K562 (cell line): ENCODE measurements at regions not wholly inside any gene's neighbourhood (a gene's known extent, or its start where the extent isn't known, plus 50 kb on each side); places are given as distances from the start of the nearest gene placed in this dataset.

ENCODE experiments used
- ATAC-seq: fragments of 200-7000 bp; cut with Tn5 transposase; 3 replicates; pipeline ENCODE4 v1.9.1; 2020; ENCODE audit warnings: moderate library complexity
- BruUV-seq: library from RNA; stranded (reverse); fragments of 400-500 nt; replicated peaks from 2 replicates; lab custom pipeline; 2021; lab: Mats Ljungman, UMichigan
- CTCF ChIA-PET: fragments of 300-600 bp; formaldehyde crosslinking; extraction: SDS; loops from one replicate; lab custom pipeline; 2021; ENCODE audit warnings: low intra/inter-chr PET ratio; lab: Yijun Ruan, JAX
- POLR2A ChIA-PET: fragments of 300-600, 350-650 bp; sonication (Branson Sonifier 250); formaldehyde crosslinking; extraction: SDS; loops from one replicate; lab custom pipeline; 2021; ENCODE audit warnings: antibody characterized with exemption, inconsistent platforms; lab: Yijun Ruan, JAX
- DNase-seq, 4 experiments: peaks; one replicate each; pipeline versions ENCODE4 v3.0.0 to v3.0.0-alpha.2; 2011 to 2018; ENCODE audit warnings: low spot score in 3 of 4, mixed read lengths in 3 of 4; ENCODE audit errors: extremely low read depth in 1 of 4
- FAIRE-seq: peaks from 2 replicates; lab custom pipeline; 2011; peaks lifted over from hg19 to GRCh38; lab: Jason Lieb, UNC
- H2AFZ ChIP-seq: 2 replicates; pipeline ENCODE4 v1.6.0; 2011; ENCODE audit warnings: low read depth, low read length, control low read depth, inconsistent platforms
- H3K27ac ChIP-seq: fragments of 200-600 bp; 3 replicates; pipeline ENCODE4 v1.8.0; 2011; ENCODE audit warnings: low read depth, mild to moderate bottlenecking, control low read depth, inconsistent platforms, low read length, moderate library complexity, mixed read lengths; ENCODE audit errors: extremely low read depth
- H3K27me3 ChIP-seq, 2 experiments: fragments of 300-600 bp in 1 of 2; 2 replicates in 1 of 2; 3 replicates in 1 of 2; pipeline versions ENCODE4 v1.6.0 to v1.8.0; 2011; ENCODE audit warnings: inconsistent platforms in 2 of 2, low read length in 2 of 2, mild to moderate bottlenecking in 1 of 2, mixed read lengths in 1 of 2, moderate library complexity in 1 of 2; ENCODE audit not compliant: control insufficient read depth in 2 of 2, insufficient read depth in 2 of 2
- H3K36me3 ChIP-seq: fragments of 300-600 bp; 3 replicates; pipeline ENCODE4 v1.8.0; 2011; ENCODE audit warnings: mild to moderate bottlenecking, low read length, inconsistent platforms; ENCODE audit not compliant: control insufficient read depth, insufficient read depth
- H3K4me1 ChIP-seq, 2 experiments: fragments of 200-600 bp in 1 of 2; replicated peaks in 1 of 2; 2 replicates in 1 of 2; 3 replicates in 1 of 2; pipeline versions ENCODE4 v1.5.1 to v1.8.0; 2011; ENCODE audit warnings: inconsistent platforms in 2 of 2, low read length in 2 of 2, mild to moderate bottlenecking in 1 of 2, mixed read lengths in 1 of 2, moderate library complexity in 1 of 2; ENCODE audit not compliant: control insufficient read depth in 2 of 2, insufficient read depth in 2 of 2
- H3K4me2 ChIP-seq: 2 replicates; pipeline ENCODE4 v1.6.1; 2011; ENCODE audit warnings: low read length, control low read depth, inconsistent platforms, mixed read lengths; ENCODE audit not compliant: insufficient read depth
- H3K4me3 ChIP-seq: fragments of 200-600 bp; sonication (generic), shearing (Covaris generic); 2 replicates; pipeline ENCODE4 v1.5.1; 2016; ENCODE audit warnings: control low read depth, inconsistent platforms
- H3K79me2 ChIP-seq: fragments of 200-600 bp; 3 replicates; pipeline ENCODE4 v1.8.0; 2011; ENCODE audit warnings: low read length, inconsistent platforms; ENCODE audit not compliant: control insufficient read depth, insufficient read depth
- H3K9ac ChIP-seq, 2 experiments: 2 replicates each; pipeline versions ENCODE4 v1.6.0 to v1.6.1; 2011; ENCODE audit warnings: low read depth in 2 of 2, low read length in 2 of 2, control low read depth in 1 of 2, inconsistent platforms in 1 of 2, mild to moderate bottlenecking in 1 of 2, mixed read lengths in 1 of 2; ENCODE audit not compliant: insufficient read depth in 1 of 2
- H3K9me1 ChIP-seq: one replicate; pipeline ENCODE4 v1.6.0; 2011; ENCODE audit warnings: inconsistent platforms, mild to moderate bottlenecking, low read length, moderate library complexity; ENCODE audit not compliant: control insufficient read depth, insufficient read depth
- H3K9me3 ChIP-seq: replicated peaks from 2 replicates; pipeline ENCODE4 v1.5.1; 2011; ENCODE audit warnings: low read depth, low read length, inconsistent platforms; ENCODE audit not compliant: control insufficient read depth, insufficient read depth
- H4K20me1 ChIP-seq: replicated peaks from 2 replicates; pipeline ENCODE4 v1.6.1; 2011; ENCODE audit warnings: low read length, inconsistent platforms, mixed read lengths; ENCODE audit not compliant: control insufficient read depth, insufficient read depth
- ATF4 ChIP-seq: fragments of 450-650 bp; formaldehyde crosslinking; IDR thresholded peaks from 2 replicates; pipeline ENCODE4 v1.4.0; 2022; ENCODE audit warnings: mild to moderate bottlenecking, moderate library complexity
- BRF2 ChIP-seq: IDR thresholded peaks from 3 replicates; pipeline ENCODE4 v1.6.1; 2011; ENCODE audit warnings: borderline replicate concordance, mild to moderate bottlenecking; ENCODE audit not compliant: insufficient read length, insufficient read depth
- LCOR ChIP-seq: sonication (generic); formaldehyde crosslinking; IDR thresholded peaks from 2 replicates; pipeline ENCODE4 v1.8.0; 2022; ENCODE audit warnings: mild to moderate bottlenecking, missing genetic modification reagents
- PTRF ChIP-seq: fragments of 450-650 bp; IDR thresholded peaks from 2 replicates; pipeline ENCODE4 v1.6.1; 2016; ENCODE audit warnings: mild to moderate bottlenecking, missing genetic modification characterization, missing compliant biosample characterization
- VEZF1 ChIP-seq: fragments of 200-800 bp; sonication (Bioruptor generic); IDR thresholded peaks from 2 replicates; pipeline ENCODE4 v1.6.1; 2017; ENCODE audit warnings: missing genetic modification characterization, missing compliant biosample characterization
- ZNF143 ChIP-seq: sonication (generic); formaldehyde crosslinking; IDR thresholded peaks from 2 replicates; pipeline ENCODE4 v1.9.0; 2022; ENCODE audit warnings: mild to moderate bottlenecking, missing genetic modification reagents
- WGBS: fragments of 100-300 bp; shearing (Covaris generic); methylation state at CpG from one replicate; pipeline ENCODE4 v1.1.6; 2016; ENCODE audit warnings: low coverage, mixed read lengths; ENCODE audit not compliant: insufficient coverage; ENCODE audit errors: missing lambda C conversion rate; 5-methylcytosine and 5-hydroxymethylcytosine counted together
- in situ Hi-C: fragments of 300-500 bp; cut with MboI; formaldehyde crosslinking; loops from 4 replicates; pipeline ENCODE4 v1.15.0; 2018; ENCODE audit warnings: inconsistent platforms, mixed read lengths
- intact Hi-C: fragments of 100-400 bp; cut with micrococcal nuclease; formaldehyde crosslinking; loops from 2 replicates; pipeline ENCODE4 v1.14.2; 2022

GRCh38 chr10:111968647-111969046 lies 214.9 kb downstream of the GPAM start:
- H3K9ac ChIP-seq, result no peak overlapping the region
- H3K4me1 ChIP-seq, result no peaks in the 10 kb centered on the region
- no peaks in the 10 kb centered on the region for H3K79me2 ChIP-seq
- H3K9me1 ChIP-seq, result no peaks in the 10 kb centered on the region
- no peak for ATAC-seq
- no peak overlapping the region for H3K4me2 ChIP-seq
- POLR2A ChIA-PET, result no interaction called here
- H3K4me3 ChIP-seq, result no peak overlapping the region
- H3K27me3 ChIP-seq, result no peaks in the 10 kb centered on the region
- TF ChIP-seq PTRF (tag) (no peak), VEZF1 (CRISPR knock-in tag) (no peak), ATF4 (CRISPR knock-in tag) (no peak), ZNF143 (CRISPR knock-in tag) (no peak), LCOR (CRISPR knock-in tag) (no peak), BRF2 (no peak)
- intact Hi-C loops, result no loop called here
- DNase-seq, result no peak
- no peak for FAIRE-seq
- H3K36me3 ChIP-seq, result no peaks in the 10 kb centered on the region
- H4K20me1 ChIP-seq, result no peaks in the 10 kb centered on the region
- WGBS, result 0% methylated on average over 3 of the region's 3 CpGs
- no TSS peak for BruUV-seq
- no peak overlapping the region for H3K27ac ChIP-seq
- in situ Hi-C loops, result no loop called here
- CTCF ChIA-PET, result no interaction called here
- no peak overlapping the region for H2AFZ ChIP-seq
- no peaks in the 10 kb centered on the region for H3K9me3 ChIP-seq
